Mucosa of rectum (tissue), 2 donors: ENCODE measurements at regions not wholly inside any gene's neighbourhood (a gene's known extent, or its start where the extent isn't known, plus 50 kb on each side); places are given as distances from the start of the nearest gene placed in this dataset.
A peak's percentile ranks its signal among the peaks of the same experiment; 100 is the strongest.
"Not testable (repeated sequence)": the region's sequence is repeated elsewhere in the genome, so short reads cannot be mapped to it uniquely, and the experiment has no call there.

Experiments
- H3K27ac ChIP-seq, 2 donors: one replicate each; pipeline ENCODE4 v1.7.0; 2013; ENCODE audit warnings: inconsistent platforms in 2 of 2, low read depth in 2 of 2, low read length in 2 of 2
- H3K27me3 ChIP-seq, 2 donors: one replicate each; pipeline ENCODE4 v1.7.0; 2013; ENCODE audit warnings: low read length in 2 of 2; ENCODE audit not compliant: control insufficient read depth in 2 of 2, insufficient read depth in 2 of 2
- H3K36me3 ChIP-seq, 2 donors: one replicate each; pipeline ENCODE4 v1.7.0; 2013; ENCODE audit warnings: low read length in 2 of 2; ENCODE audit not compliant: control insufficient read depth in 2 of 2, insufficient read depth in 2 of 2
- H3K4me1 ChIP-seq, 2 donors: one replicate each; pipeline ENCODE4 v1.7.0; 2013; ENCODE audit warnings: low read length in 2 of 2, mild to moderate bottlenecking in 1 of 2; ENCODE audit not compliant: control insufficient read depth in 2 of 2, insufficient read depth in 2 of 2
- H3K4me3 ChIP-seq, 2 donors: one replicate each; pipeline ENCODE4 v1.7.0; 2013; ENCODE audit warnings: low read length in 2 of 2
- H3K9ac ChIP-seq, 2 donors: one replicate each; pipeline ENCODE4 v1.7.0; 2013; ENCODE audit warnings: low read length in 2 of 2, low read depth in 1 of 2, mild to moderate bottlenecking in 1 of 2
- H3K9me3 ChIP-seq, 2 donors: one replicate each; pipeline ENCODE4 v1.7.0; 2013; ENCODE audit warnings: low read length in 2 of 2; ENCODE audit not compliant: control insufficient read depth in 2 of 2
- donor health status: healthy.
- donor health status: Normal muscosa, but diverticular disease.

DNA sequence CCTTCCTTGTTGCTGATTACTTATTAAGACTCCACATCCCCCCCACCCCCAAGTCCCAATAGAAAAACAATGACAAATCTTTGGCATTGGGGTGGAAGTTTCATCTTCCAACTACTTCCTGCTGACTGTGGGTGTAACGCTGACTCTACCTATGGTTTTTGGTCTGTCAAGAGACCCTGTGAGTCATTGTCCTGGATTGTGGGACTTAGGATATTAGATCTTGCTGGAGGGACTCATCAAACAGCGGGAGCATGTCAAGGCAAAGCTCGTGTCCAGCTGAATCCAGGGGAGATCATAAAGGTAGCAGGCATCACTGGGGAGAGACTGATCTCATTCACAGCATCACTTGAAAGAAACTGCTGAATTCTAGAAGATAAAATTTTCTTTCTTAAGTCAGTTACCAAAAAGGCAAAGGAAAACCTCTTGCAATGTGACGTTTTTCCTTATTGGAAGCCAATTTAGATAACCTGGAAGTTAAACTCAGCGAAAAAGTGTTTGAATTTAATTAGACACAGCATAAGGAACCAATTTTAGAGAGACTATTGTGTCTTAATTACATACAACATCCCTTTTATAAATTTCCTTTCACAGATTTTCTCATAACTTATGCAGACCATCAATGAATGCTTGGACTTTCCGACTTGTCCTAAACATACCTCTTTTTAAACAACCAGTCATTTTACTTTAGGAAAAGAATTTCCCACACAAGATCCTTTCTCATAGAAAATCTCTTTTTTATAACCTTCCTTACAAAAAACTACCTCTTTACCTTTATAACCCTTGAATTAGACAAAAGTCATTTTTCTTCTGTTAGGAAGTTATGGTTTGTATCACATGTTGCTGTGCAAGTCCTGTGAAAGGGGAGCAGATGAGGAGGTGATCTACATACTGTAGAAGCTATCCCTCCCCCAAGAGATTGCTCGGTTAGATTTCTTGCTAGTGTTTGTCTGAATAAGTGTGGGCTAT lies 94.6 kb upstream of the SCAF11 start:
- no peaks in the 10 kb centered on the region for H3K27me3 ChIP-seq
- no peak overlapping the region for H3K27ac ChIP-seq
- H3K9ac ChIP-seq, result no peak overlapping the region
- peaks cover 0 to 2% of the 10 kb centered on the region in 2 donors for H3K9me3 ChIP-seq
- no peaks in the 10 kb centered on the region for H3K4me1 ChIP-seq
- no peaks in the 10 kb centered on the region for H3K36me3 ChIP-seq
- H3K4me3 ChIP-seq, result no peak overlapping the region

DNA sequence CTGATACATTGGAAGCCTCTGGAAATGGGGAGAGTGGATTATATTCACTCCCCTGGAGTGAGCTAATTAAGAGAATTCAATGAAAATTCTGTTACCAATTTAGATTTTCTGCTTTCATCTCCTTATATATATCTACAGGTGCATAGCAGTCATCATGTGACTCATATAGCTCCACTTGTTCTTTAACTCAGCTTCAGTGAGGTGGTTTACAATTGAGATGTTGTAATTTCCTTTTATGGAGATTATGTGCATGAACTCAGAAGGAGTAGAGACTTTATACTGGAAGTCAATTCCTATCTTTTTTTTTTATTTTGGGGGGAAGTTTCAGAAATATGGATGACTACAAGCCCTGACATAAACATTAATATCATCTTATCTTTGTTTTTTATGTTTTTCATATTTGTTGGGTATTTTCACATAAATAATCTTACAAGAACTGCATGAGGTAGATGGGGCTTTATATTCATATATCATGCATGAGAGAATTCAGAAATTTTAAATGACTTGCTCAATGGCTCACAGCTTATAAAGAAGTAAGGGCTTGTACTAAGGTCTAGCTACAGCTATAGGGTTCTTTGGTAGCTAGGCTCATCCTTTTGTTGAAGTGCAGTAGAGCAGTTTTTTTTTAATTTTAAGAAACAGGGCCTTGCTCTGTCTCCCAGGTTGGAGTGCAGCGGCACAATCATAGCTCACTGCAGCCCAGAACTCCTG lies 92.3 kb upstream of the SCAF11 start:
- Histone ChIP-seq H3K36me3 (no peaks in the 10 kb centered on the region), H3K9ac (no peak overlapping the region), H3K27ac (no peak overlapping the region), H3K9me3 (peaks cover 0 to 7% of the 10 kb centered on the region in 2 donors), H3K4me1 (no peaks in the 10 kb centered on the region), H3K4me3 (no peak overlapping the region), H3K27me3 (no peaks in the 10 kb centered on the region)

DNA sequence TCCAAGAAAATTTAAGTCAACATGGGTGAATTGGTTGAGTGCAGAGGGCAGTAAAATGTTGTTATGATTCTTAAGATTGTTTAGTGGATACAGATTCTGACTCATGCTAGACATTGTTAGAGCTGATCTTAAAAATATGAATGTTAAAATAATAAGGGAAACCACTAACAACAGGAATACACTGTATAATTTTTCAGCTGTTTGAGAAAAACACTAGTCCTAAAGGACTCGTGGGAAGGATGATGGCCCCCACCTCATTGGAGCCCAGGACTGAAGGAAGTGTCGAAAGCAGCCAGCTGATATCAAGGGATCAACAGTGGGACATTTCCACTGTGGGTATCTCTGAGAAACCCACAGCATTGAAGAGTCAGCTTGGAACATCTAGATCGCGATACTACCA lies 82.9 kb upstream of the SCAF11 start:
- Histone ChIP-seq H3K9ac (no peak overlapping the region), H3K4me3 (no peak overlapping the region), H3K9me3 (peaks cover 0 to 5% of the 10 kb centered on the region in 2 donors), H3K36me3 (no peaks in the 10 kb centered on the region), H3K27ac (no peak overlapping the region), H3K4me1 (peaks cover 0 to 4% of the 10 kb centered on the region in 2 donors), H3K27me3 (no peaks in the 10 kb centered on the region)

DNA sequence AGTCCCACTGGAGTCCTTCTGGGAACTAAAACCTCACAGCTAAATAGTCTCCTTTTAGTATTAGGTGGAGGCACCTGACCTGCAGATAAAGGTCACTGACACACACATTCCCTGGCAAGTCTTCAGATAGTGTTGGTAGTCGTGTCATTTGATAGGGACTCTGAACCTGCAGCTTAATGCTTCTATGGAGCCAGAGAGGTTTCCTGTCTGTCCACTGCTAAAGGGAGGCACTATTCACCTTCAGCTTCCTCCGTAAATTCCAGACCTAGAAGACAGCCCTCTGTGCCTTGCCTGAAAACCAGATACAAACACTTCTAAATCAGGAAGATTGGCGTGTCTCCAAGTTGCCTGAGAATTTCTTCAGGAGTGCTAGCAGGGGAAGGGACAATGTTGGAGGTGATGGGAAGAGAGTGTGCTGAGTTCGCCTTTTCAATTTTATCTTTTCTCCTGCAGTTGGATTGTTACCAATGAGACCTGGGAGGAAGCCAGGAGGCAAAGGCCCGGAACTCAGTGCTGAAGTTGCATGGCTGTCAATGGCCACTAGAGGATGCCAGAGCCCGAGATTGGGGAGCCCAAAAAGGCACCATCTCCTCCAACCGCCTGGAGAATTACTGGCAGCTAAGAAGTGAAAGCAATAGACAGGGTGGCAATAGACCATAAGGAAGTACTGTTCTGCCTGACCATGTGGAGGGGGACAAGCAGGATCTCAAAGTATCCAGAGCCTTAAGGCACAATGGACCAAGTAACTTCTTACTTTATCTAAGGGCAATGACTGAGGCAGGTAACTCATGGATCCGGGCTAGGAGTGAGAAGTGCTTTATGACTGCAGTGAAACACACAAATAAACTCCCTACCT lies 81.6 kb upstream of the SCAF11 start:
- Histone ChIP-seq H3K4me3 (peak overlapping the region in 1 of 2 donors; percentile 4), H3K4me1 (peaks cover 0 to 4% of the 10 kb centered on the region in 2 donors), H3K27ac (no peak overlapping the region), H3K36me3 (no peaks in the 10 kb centered on the region), H3K9ac (no peak overlapping the region), H3K9me3 (no peaks in the 10 kb centered on the region), H3K27me3 (no peaks in the 10 kb centered on the region)

DNA sequence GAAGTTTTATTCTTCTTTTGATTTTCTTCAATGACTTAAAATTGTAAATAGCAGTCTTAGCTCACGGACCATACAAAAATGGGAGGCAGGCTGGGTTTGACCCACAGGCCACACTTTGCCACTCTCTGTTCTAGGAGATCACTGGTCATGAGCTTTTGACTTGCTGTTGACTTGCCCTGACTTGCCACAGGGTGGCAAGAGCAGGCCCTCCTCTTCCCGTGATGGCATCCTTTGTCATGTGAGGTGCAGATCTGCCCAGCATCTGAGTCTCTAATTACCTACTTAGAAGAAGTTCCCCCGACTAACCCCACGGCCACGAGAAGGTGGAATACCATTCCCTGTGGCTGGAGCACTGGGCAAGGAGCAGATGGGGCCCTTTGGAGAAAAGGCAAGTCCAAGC lies 81.0 kb upstream of the SCAF11 start:
- no peaks in the 10 kb centered on the region for H3K27me3 ChIP-seq
- peaks cover 0 to 4% of the 10 kb centered on the region in 2 donors for H3K4me1 ChIP-seq
- no peaks in the 10 kb centered on the region for H3K9me3 ChIP-seq
- no peak overlapping the region for H3K4me3 ChIP-seq
- no peak overlapping the region for H3K9ac ChIP-seq
- H3K36me3 ChIP-seq, result no peaks in the 10 kb centered on the region
- no peak overlapping the region for H3K27ac ChIP-seq

DNA sequence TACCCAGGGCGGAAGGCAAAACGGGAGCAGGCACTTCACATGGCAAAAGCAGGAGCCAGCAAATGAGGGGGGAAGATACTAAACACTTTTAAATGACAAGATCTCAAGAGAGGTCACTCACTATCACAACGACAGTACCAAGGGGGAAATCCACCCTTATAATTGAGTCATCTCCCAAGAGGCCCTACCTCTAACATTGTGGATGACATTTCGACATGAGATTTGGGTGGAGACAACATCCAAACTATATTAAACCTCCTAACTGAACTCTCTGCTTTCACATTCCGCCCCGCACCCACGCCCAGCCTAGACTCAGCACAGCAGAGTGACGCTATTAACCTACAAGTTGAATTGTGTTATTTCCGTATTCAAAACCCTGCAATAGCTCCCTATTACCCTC lies 76.7 kb upstream of the SCAF11 start:
- no peak overlapping the region for H3K4me3 ChIP-seq
- H3K9me3 ChIP-seq, result no peaks in the 10 kb centered on the region
- no peaks in the 10 kb centered on the region for H3K36me3 ChIP-seq
- no peak overlapping the region for H3K27ac ChIP-seq
- no peaks in the 10 kb centered on the region for H3K27me3 ChIP-seq
- no peaks in the 10 kb centered on the region for H3K4me1 ChIP-seq
- no peak overlapping the region for H3K9ac ChIP-seq

DNA sequence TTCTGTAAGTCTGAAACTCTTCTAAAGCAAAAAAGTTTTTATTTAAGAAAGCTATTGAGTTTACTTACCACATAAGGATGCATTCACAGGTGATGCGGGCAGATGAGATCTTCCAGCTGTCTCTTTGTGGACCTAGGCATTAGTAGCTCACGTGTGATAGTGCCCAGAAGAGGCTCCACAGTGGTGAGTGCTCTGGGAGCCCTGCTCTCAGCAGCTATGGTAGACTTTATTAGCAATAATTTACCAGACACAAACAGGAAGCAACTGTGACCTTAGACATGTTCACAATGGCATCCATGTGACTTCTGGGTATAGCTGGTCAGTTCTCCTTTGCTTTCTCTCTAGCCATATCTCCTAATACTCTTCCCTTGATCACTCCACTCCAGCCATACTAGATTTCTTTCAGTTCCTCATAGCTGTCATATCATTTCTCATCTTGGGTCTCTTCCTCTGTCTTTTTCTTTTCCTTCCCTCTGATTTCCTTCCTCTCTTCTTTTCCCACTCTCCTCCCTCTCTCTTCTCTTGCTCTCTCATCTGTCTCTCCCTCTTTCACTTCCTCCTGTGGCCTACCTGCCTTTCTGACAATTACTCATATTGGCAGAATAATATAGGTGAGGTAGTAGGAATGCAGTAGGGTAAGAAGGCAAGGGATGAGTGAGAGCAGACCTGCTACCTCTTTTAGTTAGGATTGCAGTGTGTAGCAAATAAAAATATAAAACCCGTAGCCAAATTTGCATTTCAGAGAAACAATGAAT lies 75.2 kb upstream of the SCAF11 start:
- Histone ChIP-seq H3K9me3 (no peaks in the 10 kb centered on the region), H3K36me3 (no peaks in the 10 kb centered on the region), H3K9ac (no peak overlapping the region), H3K27ac (no peak overlapping the region), H3K27me3 (no peaks in the 10 kb centered on the region), H3K4me1 (no peaks in the 10 kb centered on the region), H3K4me3 (no peak overlapping the region)

DNA sequence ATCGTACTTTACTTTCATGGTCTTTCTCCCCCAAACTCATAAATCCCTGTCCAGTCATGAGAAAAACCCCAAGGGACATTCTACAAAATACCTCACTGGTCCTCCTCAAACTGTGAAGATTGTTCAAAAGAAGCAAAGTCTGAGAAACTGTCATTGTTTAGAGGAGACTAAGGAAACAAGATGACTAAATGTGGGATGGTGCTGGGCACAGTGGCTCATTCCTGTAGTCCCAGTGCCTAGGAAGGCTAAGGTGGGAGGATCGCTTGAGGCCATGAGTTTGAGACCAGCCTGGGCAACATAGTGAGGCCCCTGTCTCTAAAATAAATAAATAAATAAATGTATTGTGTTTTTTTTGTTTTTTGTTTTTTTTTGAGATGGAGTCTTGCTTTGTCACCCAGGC lies 74.2 kb upstream of the SCAF11 start:
- Histone ChIP-seq H3K36me3 (no peaks in the 10 kb centered on the region), H3K27me3 (no peaks in the 10 kb centered on the region), H3K27ac (no peak overlapping the region), H3K9ac (no peak overlapping the region), H3K4me3 (no peak overlapping the region), H3K9me3 (no peaks in the 10 kb centered on the region), H3K4me1 (no peaks in the 10 kb centered on the region)

DNA sequence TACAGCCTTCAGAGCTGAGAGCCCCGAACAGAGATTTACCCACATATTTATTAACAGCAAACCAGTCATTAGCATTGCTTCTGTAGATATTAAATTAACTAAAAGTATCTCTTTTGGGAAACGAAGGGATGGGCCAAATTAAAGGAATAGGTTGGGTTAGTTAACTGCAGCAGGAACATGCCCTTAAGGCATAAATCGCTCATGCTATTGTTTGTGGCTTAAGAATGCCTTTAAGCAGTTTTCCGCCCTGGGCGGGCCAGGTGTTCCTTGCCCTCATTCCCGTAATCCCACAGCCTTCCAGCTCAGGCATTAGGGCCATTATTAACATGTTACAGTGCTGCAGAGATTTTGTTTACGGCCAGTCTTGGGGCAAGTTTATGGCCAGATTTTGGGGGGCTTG lies 68.3 kb upstream of the SCAF11 start:
- H3K27ac ChIP-seq, H3K9ac ChIP-seq, H3K36me3 ChIP-seq, H3K27me3 ChIP-seq, H3K4me1 ChIP-seq, H3K9me3 ChIP-seq, H3K4me3 ChIP-seq: not testable (repeated sequence)
